ENCODE measurements at regions not wholly inside any gene's neighbourhood (a gene's known extent, or its start where the extent isn't known, plus 50 kb on each side); places are given as distances from the start of the nearest gene placed in this dataset.

GRCh38 chr4:123622572-123622971 is 226.0 kb downstream of the SPRY1 start:
- TF ChIP-seq, protein P1, sequence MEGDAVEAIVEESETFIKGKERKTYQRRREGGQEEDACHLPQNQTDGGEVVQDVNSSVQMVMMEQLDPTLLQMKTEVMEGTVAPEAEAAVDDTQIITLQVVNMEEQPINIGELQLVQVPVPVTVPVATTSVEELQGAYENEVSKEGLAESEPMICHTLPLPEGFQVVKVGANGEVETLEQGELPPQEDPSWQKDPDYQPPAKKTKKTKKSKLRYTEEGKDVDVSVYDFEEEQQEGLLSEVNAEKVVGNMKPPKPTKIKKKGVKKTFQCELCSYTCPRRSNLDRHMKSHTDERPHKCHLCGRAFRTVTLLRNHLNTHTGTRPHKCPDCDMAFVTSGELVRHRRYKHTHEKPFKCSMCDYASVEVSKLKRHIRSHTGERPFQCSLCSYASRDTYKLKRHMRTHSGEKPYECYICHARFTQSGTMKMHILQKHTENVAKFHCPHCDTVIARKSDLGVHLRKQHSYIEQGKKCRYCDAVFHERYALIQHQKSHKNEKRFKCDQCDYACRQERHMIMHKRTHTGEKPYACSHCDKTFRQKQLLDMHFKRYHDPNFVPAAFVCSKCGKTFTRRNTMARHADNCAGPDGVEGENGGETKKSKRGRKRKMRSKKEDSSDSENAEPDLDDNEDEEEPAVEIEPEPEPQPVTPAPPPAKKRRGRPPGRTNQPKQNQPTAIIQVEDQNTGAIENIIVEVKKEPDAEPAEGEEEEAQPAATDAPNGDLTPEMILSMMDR (conservative IDR thresholded peaks at IDR 0.05): no peak
- TF ChIP-seq ZFX (IDR thresholded peaks at IDR 0.05): no peak
